ENCODE measurements at regions not wholly inside any gene's neighbourhood (a gene's known extent, or its start where the extent isn't known, plus 50 kb on each side); places are given as distances from the start of the nearest gene placed in this dataset.

DNA sequence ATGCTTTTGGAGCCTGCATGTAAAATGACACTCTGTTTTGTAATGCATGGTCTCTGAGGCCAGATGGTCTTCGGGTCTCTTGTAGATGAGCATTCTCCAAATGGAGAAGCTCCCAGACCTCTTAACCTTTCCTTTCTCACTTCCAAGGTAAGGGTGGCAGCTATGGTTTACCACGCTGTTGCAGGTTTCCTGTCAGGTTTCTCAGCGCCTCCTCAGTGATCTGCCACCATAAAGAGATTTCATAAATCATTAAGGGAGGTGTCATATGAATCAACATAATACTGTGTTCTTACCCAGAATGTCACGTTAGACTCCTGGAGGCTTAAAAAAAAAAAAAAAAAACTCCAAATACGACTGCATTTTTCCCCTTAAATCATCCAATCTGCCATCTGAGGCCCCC, 787.4 kb upstream of the EEF2KMT start:
- TF ChIP-seq, protein P1, sequence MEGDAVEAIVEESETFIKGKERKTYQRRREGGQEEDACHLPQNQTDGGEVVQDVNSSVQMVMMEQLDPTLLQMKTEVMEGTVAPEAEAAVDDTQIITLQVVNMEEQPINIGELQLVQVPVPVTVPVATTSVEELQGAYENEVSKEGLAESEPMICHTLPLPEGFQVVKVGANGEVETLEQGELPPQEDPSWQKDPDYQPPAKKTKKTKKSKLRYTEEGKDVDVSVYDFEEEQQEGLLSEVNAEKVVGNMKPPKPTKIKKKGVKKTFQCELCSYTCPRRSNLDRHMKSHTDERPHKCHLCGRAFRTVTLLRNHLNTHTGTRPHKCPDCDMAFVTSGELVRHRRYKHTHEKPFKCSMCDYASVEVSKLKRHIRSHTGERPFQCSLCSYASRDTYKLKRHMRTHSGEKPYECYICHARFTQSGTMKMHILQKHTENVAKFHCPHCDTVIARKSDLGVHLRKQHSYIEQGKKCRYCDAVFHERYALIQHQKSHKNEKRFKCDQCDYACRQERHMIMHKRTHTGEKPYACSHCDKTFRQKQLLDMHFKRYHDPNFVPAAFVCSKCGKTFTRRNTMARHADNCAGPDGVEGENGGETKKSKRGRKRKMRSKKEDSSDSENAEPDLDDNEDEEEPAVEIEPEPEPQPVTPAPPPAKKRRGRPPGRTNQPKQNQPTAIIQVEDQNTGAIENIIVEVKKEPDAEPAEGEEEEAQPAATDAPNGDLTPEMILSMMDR (IDR thresholded peaks at IDR 0.05 in 8 of 11, conservative IDR thresholded peaks at IDR 0.05 in 3 of 11) = no peak
- no peak for TF ChIP-seq POLR2AphosphoS5 (IDR thresholded peaks at IDR 0.05)
- TF ChIP-seq POLR2A (IDR thresholded peaks at IDR 0.05) = no peak
